GM06990 (cell line): ENCODE measurements at regions not wholly inside any gene's neighbourhood (a gene's known extent, or its start where the extent isn't known, plus 50 kb on each side); places are given as distances from the start of the nearest gene placed in this dataset.

ENCODE experiments used
- DNase-seq: peaks from one replicate; pipeline ENCODE4 v3.0.0-alpha.2; 2011; ENCODE audit not compliant: insufficient read length; ENCODE audit errors: extremely low read depth
- H3K27me3 ChIP-seq: replicated peaks from 2 replicates; pipeline ENCODE4 v1.6.0; 2011; ENCODE audit warnings: low read length; ENCODE audit not compliant: control insufficient read depth, insufficient read depth
- H3K36me3 ChIP-seq: 2 replicates; pipeline ENCODE4 v1.5.1; 2011; ENCODE audit warnings: low read length; ENCODE audit not compliant: control insufficient read depth, insufficient read depth
- H3K4me3 ChIP-seq: replicated peaks from 2 replicates; pipeline ENCODE4 v1.5.1; 2011; ENCODE audit warnings: low read depth, mild to moderate bottlenecking, control low read depth, low read length
- TF ChIP-seq, protein P1 (sequence below): IDR thresholded peaks from 2 replicates; pipeline ENCODE4 v1.5.1; 2011; ENCODE audit warnings: low read length, control low read depth, mild to moderate bottlenecking, inconsistent platforms; ENCODE audit not compliant: insufficient read depth, poor library complexity, severe bottlenecking

DNA sequence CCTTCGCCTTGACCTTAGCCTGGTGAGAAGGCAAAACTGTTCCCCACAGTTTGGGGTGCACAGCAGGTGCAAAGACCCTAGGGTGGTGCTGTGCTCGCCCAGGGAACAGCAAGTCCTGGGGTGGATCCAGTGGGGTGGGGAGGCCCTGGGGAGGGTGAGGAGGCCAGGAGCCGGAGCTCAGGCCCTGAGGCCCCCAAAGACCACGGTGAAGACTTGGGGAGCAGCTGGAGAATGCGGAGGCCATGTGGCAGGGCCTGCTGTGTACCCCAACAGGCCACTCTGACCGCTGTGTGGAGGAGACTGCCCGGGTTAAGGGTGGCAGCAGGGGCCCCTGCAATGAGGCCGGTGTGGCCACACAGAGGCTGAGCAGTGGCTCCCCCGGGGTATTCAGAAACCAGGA is 101.1 kb upstream of the RTL6 start:
- Histone ChIP-seq H3K36me3 (no peaks in the 10 kb centered on the region), H3K4me3 (no peak overlapping the region), H3K27me3 (peaks cover 3% of the 10 kb centered on the region)
- DNase-seq: no peak
- TF ChIP-seq, protein P1, sequence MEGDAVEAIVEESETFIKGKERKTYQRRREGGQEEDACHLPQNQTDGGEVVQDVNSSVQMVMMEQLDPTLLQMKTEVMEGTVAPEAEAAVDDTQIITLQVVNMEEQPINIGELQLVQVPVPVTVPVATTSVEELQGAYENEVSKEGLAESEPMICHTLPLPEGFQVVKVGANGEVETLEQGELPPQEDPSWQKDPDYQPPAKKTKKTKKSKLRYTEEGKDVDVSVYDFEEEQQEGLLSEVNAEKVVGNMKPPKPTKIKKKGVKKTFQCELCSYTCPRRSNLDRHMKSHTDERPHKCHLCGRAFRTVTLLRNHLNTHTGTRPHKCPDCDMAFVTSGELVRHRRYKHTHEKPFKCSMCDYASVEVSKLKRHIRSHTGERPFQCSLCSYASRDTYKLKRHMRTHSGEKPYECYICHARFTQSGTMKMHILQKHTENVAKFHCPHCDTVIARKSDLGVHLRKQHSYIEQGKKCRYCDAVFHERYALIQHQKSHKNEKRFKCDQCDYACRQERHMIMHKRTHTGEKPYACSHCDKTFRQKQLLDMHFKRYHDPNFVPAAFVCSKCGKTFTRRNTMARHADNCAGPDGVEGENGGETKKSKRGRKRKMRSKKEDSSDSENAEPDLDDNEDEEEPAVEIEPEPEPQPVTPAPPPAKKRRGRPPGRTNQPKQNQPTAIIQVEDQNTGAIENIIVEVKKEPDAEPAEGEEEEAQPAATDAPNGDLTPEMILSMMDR: no peak

GRCh38 chr22:44597616-44598015 is 99.6 kb upstream of the RTL6 start:
- no peak for DNase-seq
- TF ChIP-seq, protein P1: no peak
- no peak overlapping the region for H3K4me3 ChIP-seq
- no peaks in the 10 kb centered on the region for H3K36me3 ChIP-seq
- H3K27me3 ChIP-seq: peaks cover 3% of the 10 kb centered on the region

DNA sequence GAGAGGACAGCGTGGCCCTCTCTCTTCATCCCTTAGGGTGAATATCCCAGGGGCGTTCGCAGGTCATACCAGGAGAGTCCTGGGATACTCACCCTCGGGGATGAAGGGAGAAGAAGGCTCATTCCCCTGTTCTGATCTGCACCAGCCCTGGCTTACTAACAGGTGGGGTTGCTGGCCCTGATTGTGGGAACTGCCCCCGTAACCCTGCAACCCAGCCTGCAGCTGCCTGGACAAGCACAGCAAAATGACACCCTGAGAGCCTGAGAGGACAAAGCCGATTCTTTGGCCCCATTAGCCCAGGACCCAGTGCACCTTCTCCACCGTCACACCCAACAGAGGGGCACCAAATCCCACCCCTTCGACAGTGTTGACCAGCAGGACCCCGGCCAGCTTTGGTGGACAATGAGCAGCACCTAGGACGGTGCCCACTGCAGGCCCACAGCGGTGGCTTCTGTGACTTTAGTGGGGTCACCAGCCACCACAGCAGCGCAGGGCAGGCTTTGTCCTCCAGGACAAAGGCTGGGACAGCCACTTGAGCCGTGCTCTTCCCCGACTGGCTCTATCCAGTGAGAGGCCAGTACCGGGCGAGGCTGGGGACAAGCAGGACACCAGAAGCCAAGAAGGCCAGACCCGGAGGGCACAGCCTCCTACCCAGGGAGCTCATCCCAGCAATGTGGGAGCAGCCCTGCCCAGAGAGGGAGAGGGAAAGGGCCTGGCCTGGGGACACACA is 98.5 kb upstream of the RTL6 start:
- Histone ChIP-seq H3K4me3 (no peak overlapping the region), H3K36me3 (no peaks in the 10 kb centered on the region), H3K27me3 (peaks cover 3% of the 10 kb centered on the region)
- TF ChIP-seq, protein P1: no peak
- no peak for DNase-seq

DNA sequence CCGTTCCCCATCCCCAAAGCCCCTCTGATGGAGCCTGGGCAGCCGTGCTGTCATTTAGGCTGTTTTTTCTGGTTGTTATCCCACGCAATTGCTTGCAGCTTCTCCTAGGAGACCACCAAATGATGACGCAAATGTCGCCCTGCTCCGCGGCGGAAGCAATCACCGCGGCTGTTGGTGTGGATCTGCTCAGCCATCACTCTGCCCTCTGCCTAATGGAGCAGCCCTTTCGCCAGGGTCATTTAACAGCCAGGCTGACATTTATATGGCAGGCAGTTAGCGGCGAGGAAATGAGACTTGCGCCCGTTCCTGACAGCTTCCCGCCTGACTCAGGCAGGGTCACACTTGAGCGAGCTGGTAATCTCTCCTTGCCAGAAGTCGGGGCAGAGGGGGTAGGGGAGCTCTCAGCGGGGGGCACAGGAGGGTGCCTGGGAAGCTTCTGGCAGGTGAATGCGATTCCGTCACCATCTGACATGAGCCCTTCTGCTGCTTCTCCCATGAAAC is 97.9 kb upstream of the RTL6 start:
- Histone ChIP-seq H3K4me3 (no peak overlapping the region), H3K36me3 (no peaks in the 10 kb centered on the region), H3K27me3 (peaks cover 3% of the 10 kb centered on the region)
- TF ChIP-seq, protein P1: no peak
- DNase-seq: no peak

- H3K27me3 ChIP-seq: peaks cover 3% of the 10 kb centered on the region
Measured at GRCh38 chr22:44594951-44595350, 96.9 kb upstream of the RTL6 start.

More at GRCh38 chr22:44594951-44595350, 96.9 kb upstream of the RTL6 start:
- TF ChIP-seq, protein P1: no peak
- H3K4me3 ChIP-seq: no peak overlapping the region
- no peaks in the 10 kb centered on the region for H3K36me3 ChIP-seq
- no peak for DNase-seq
